ENCODE measurements at regions not wholly inside any gene's neighbourhood (a gene's known extent, or its start where the extent isn't known, plus 50 kb on each side); places are given as distances from the start of the nearest gene placed in this dataset.

GRCh38 chr5:61737301-61737963 is 405.4 kb downstream of the ZSWIM6 start:
- Histone ChIP-seq H3K4me3 (no peak overlapping the region), H3K27ac (no peak overlapping the region), H3K9me3 (no peaks in the 10 kb centered on the region), H3K4me1 (peaks cover 0 to 29% (median 9%) of the 10 kb centered on the region in 4 donors), H3K27me3 (no peaks in the 10 kb centered on the region), H3K36me3 (no peaks in the 10 kb centered on the region)
- no peak for DNase-seq
- TF ChIP-seq POLR2A (IDR thresholded peaks at IDR 0.05): no peak
- TF ChIP-seq, protein P1, sequence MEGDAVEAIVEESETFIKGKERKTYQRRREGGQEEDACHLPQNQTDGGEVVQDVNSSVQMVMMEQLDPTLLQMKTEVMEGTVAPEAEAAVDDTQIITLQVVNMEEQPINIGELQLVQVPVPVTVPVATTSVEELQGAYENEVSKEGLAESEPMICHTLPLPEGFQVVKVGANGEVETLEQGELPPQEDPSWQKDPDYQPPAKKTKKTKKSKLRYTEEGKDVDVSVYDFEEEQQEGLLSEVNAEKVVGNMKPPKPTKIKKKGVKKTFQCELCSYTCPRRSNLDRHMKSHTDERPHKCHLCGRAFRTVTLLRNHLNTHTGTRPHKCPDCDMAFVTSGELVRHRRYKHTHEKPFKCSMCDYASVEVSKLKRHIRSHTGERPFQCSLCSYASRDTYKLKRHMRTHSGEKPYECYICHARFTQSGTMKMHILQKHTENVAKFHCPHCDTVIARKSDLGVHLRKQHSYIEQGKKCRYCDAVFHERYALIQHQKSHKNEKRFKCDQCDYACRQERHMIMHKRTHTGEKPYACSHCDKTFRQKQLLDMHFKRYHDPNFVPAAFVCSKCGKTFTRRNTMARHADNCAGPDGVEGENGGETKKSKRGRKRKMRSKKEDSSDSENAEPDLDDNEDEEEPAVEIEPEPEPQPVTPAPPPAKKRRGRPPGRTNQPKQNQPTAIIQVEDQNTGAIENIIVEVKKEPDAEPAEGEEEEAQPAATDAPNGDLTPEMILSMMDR (IDR thresholded peaks at IDR 0.05): no peak
- WGBS (ENCODE audit: insufficient coverage, low coverage, low lambda C conversion rate, missing lambda C conversion rate): 93% methylated on average over 15 of the region's 15 CpGs
- no peak for ATAC-seq
- intact Hi-C loops (cut with DNase I): no loop called here

DNA sequence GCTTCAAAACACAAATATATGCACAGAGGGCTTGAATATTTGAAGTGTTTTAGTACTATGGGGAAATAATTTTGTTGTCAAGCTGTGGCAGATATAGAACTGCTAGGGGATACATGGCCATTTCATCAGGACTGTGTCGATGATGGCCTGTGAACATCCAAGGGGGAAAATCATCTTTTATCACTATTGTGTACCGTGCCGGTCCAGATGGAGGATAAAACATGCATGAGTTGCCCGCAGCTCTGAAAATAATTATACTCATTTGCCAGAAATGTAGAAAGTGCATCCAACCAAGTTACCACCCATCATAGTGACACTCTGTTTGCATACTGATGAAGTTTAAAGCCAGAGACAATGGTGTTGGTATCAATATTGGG is 405.9 kb downstream of the ZSWIM6 start:
- no peak overlapping the region for H3K27ac ChIP-seq
- H3K36me3 ChIP-seq: no peaks in the 10 kb centered on the region
- intact Hi-C loops (cut with DNase I): no loop called here
- H3K9me3 ChIP-seq: no peaks in the 10 kb centered on the region
- H3K27me3 ChIP-seq: no peaks in the 10 kb centered on the region
- WGBS (ENCODE audit: insufficient coverage, low coverage, low lambda C conversion rate, missing lambda C conversion rate): 93% methylated on average over 4 of the region's 4 CpGs
- H3K4me3 ChIP-seq: no peak overlapping the region
- TF ChIP-seq POLR2A (IDR thresholded peaks at IDR 0.05): no peak
- TF ChIP-seq, protein P1 (IDR thresholded peaks at IDR 0.05): no peak
- DNase-seq (no peak), ATAC-seq (no peak)
- peaks cover 0 to 26% (median 8%) of the 10 kb centered on the region in 4 donors for H3K4me1 ChIP-seq

- H3K27me3 ChIP-seq: no peaks in the 10 kb centered on the region
- no peak for ATAC-seq
- intact Hi-C loops (cut with DNase I): no loop called here
- no peak for DNase-seq
- no peaks in the 10 kb centered on the region for H3K36me3 ChIP-seq
- TF ChIP-seq, protein P1 (IDR thresholded peaks at IDR 0.05): no peak
- no peak for TF ChIP-seq POLR2A (IDR thresholded peaks at IDR 0.05)
- H3K4me1 ChIP-seq: peaks cover 0 to 26% (median 8%) of the 10 kb centered on the region in 4 donors
- H3K9me3 ChIP-seq: no peaks in the 10 kb centered on the region
- H3K27ac ChIP-seq: no peak overlapping the region
- 96% methylated on average over 3 of the region's 3 CpGs for WGBS (ENCODE audit: insufficient coverage, low coverage, low lambda C conversion rate, missing lambda C conversion rate)
- H3K4me3 ChIP-seq: no peak overlapping the region
Observed at GRCh38 chr5:61738446-61738845, 406.4 kb downstream of the ZSWIM6 start.

DNA sequence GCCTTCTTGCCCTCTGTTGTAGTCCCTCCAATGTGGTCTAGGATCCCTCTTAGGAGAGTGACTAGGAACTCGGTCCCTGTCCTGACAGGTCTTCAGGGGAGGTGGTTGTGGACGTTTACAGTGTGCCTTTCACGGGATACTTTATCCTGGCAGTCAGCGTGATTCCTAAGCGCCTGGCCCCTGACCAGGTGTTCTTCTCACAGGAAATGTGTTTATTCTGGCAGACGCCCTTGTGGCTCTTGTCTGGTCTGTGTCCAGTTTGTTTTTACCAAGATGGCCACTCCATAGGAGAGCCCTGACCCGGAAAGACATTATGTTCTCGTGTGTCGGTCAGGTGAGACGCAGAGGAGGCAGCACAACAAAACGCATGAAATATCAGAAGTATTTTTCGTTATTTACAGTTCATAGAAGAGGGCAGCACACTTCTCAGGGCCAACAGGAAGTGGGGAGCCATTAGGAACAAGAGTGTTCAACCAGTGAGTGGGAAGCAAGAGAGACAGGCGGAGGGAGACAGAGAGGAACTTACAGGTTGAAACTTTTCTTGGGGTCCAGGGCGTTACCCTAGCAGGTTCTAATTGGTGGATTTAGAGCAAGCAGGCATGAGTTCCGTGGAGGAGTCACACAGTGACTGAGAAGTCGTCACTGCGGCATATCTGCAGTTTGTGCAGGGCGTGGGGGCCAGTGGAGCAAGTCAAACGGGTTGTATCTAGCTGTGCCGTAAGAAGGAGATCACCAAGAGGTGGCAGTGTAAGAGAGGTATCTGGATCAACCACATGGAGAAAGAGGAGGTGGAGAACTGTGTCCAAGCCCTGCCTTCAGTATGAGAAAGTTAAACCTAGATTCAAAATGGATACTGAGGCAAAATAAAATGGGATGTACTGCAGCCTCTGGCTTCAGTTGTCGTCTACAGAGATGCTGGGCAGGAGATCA is 412.9 kb downstream of the ZSWIM6 start:
- H3K27me3 ChIP-seq: no peaks in the 10 kb centered on the region
- H3K36me3 ChIP-seq: no peaks in the 10 kb centered on the region
- WGBS (ENCODE audit: insufficient coverage, low coverage, low lambda C conversion rate, missing lambda C conversion rate): 64% methylated on average over 19 of the region's 21 CpGs
- intact Hi-C loops (cut with DNase I): no loop called here
- ATAC-seq (peak; percentile 67 to 79 (median 74)), DNase-seq (peak in 1 of 3 donors; percentile 24)
- no peak for TF ChIP-seq POLR2A (IDR thresholded peaks at IDR 0.05)
- TF ChIP-seq, protein P1 (IDR thresholded peaks at IDR 0.05): no peak
- H3K27ac ChIP-seq: no peak overlapping the region
- no peaks in the 10 kb centered on the region for H3K4me1 ChIP-seq
- H3K4me3 ChIP-seq: no peak overlapping the region
- H3K9me3 ChIP-seq: no peaks in the 10 kb centered on the region
